ENCODE measurements at regions not wholly inside any gene's neighbourhood (a gene's known extent, or its start where the extent isn't known, plus 50 kb on each side); places are given as distances from the start of the nearest gene placed in this dataset.

GRCh38 chr7:49112647-49113046 is 188.3 kb downstream of the CDC14C start:
- H3K9me3 ChIP-seq (ENCODE audit: control insufficient read depth in 4 of 4, low read length in 3 of 4), result no peaks in the 10 kb centered on the region
- no peaks in the 10 kb centered on the region for H3K4me1 ChIP-seq (ENCODE audit: control insufficient read depth in 4 of 4, insufficient read depth in 4 of 4, low read length in 3 of 4)
- H3K36me3 ChIP-seq (ENCODE audit: control insufficient read depth in 4 of 4, insufficient read depth in 3 of 4, low read depth in 1 of 4, low read length in 3 of 4), result no peaks in the 10 kb centered on the region
- WGBS, result 74% methylated on average over 5 of the region's 5 CpGs
- TF ChIP-seq MAX (IDR thresholded peaks at IDR 0.05) (no peak), ATF3 (IDR thresholded peaks at IDR 0.05) (no peak), RXRA (IDR thresholded peaks at IDR 0.05) (no peak), FOXA2 (IDR thresholded peaks at IDR 0.05) (no peak), TAF1 (conservative IDR thresholded peaks at IDR 0.05) (no peak), EGR1 (IDR thresholded peaks at IDR 0.05; ENCODE audit: low read depth in 2 of 2) (no peak), SP1 (IDR thresholded peaks at IDR 0.05) (no peak), HNF4A (conservative IDR thresholded peaks at IDR 0.05) (no peak), HNF4G (IDR thresholded peaks at IDR 0.05) (no peak), FOXA1 (IDR thresholded peaks at IDR 0.05) (no peak), RAD21 (IDR thresholded peaks at IDR 0.05) (no peak), YY1 (IDR thresholded peaks at IDR 0.05) (no peak), ZBTB33 (IDR thresholded peaks at IDR 0.05) (no peak), REST (IDR thresholded peaks at IDR 0.05) (no peak), JUND (IDR thresholded peaks at IDR 0.05) (no peak), CTCF (IDR thresholded peaks at IDR 0.05; ENCODE audit: low read depth, low read length, missing input control) (no peak)
- no peaks in the 10 kb centered on the region for H3K27me3 ChIP-seq (ENCODE audit: control insufficient read depth in 4 of 4, insufficient read depth in 4 of 4, low read length in 3 of 4)
- no peak overlapping the region for H3K4me3 ChIP-seq (ENCODE audit: low read depth in 1 of 3, low read length in 3 of 3)
- no peak for DNase-seq (ENCODE audit: low spot score)
- no peak overlapping the region for H3K27ac ChIP-seq (ENCODE audit: low read depth in 1 of 2, low read length in 2 of 2)
- no peak overlapping the region for H3K9ac ChIP-seq (ENCODE audit: low read depth in 1 of 2, low read length in 2 of 2)

GRCh38 chr7:49119706-49120105 is 195.4 kb downstream of the CDC14C start:
- DNase-seq (ENCODE audit: low spot score), result no peak
- no peak overlapping the region for H3K27ac ChIP-seq (ENCODE audit: low read depth in 1 of 2, low read length in 2 of 2)
- H3K36me3 ChIP-seq (ENCODE audit: control insufficient read depth in 4 of 4, insufficient read depth in 3 of 4, low read depth in 1 of 4, low read length in 3 of 4), result no peaks in the 10 kb centered on the region
- H3K4me3 ChIP-seq (ENCODE audit: low read depth in 1 of 3, low read length in 3 of 3), result no peak overlapping the region
- peaks cover 0 to 2% (median 0%) of the 10 kb centered on the region in 4 donors for H3K9me3 ChIP-seq (ENCODE audit: control insufficient read depth in 4 of 4, low read length in 3 of 4)
- TF ChIP-seq FOXA1 (IDR thresholded peaks at IDR 0.05) (no peak), MAX (IDR thresholded peaks at IDR 0.05) (no peak), ATF3 (IDR thresholded peaks at IDR 0.05) (no peak)
- no peaks in the 10 kb centered on the region for H3K4me1 ChIP-seq (ENCODE audit: control insufficient read depth in 4 of 4, insufficient read depth in 4 of 4, low read length in 3 of 4)
- no peaks in the 10 kb centered on the region for H3K27me3 ChIP-seq (ENCODE audit: control insufficient read depth in 4 of 4, insufficient read depth in 4 of 4, low read length in 3 of 4)
- WGBS, result 89% methylated on average over 2 of the region's 2 CpGs
- H3K9ac ChIP-seq (ENCODE audit: low read depth in 1 of 2, low read length in 2 of 2), result no peak overlapping the region

Measured in liver (tissue), 8 donors.